Gastroesophageal sphincter (tissue), 3 donors: ENCODE measurements at regions not wholly inside any gene's neighbourhood (a gene's known extent, or its start where the extent isn't known, plus 50 kb on each side); places are given as distances from the start of the nearest gene placed in this dataset.

Experiments
- CTCF ChIP-seq, 4 experiments: fragments of 200-600 bp in 2 of 4; fragments of 450-650 bp in 2 of 4; sonication (generic) in 1 of 4; IDR thresholded peaks; one replicate each; pipeline ENCODE4 v1.5.1; 2017 to 2019; ENCODE audit warnings: antibody characterized with exemption in 4 of 4, mild to moderate bottlenecking in 2 of 4, moderate library complexity in 2 of 4
- EP300 ChIP-seq: sonication (generic); formaldehyde crosslinking; IDR thresholded peaks from one replicate; pipeline ENCODE4 v1.6.1; 2017; ENCODE audit warnings: antibody characterized with exemption, mild to moderate bottlenecking
- POLR2A ChIP-seq, 2 donors: fragments of 450-650 bp; IDR thresholded peaks; one replicate each; pipeline ENCODE4 v1.6.1; 2017; ENCODE audit warnings: antibody characterized with exemption in 2 of 2, mild to moderate bottlenecking in 2 of 2, moderate library complexity in 1 of 2
- POLR2AphosphoS5 ChIP-seq: sonication (generic); formaldehyde crosslinking; IDR thresholded peaks from one replicate; pipeline ENCODE4 v1.6.1; 2017; ENCODE audit warnings: antibody characterized with exemption

GRCh38 chr18:60259052-60259681 lies 113.4 kb downstream of the MC4R start:
- TF ChIP-seq POLR2AphosphoS5 (no peak), EP300 (no peak), POLR2A (IDR thresholded peaks at IDR 0.05) (no peak), CTCF (IDR thresholded peaks at IDR 0.05) (no peak)
